Uterus (tissue), 3 donors: ENCODE measurements at regions not wholly inside any gene's neighbourhood (a gene's known extent, or its start where the extent isn't known, plus 50 kb on each side); places are given as distances from the start of the nearest gene placed in this dataset.

Source experiments
- DNase-seq, 2 donors: peaks; one replicate each; pipeline ENCODE4 v3.0.0-alpha.2; 2019 to 2020
- H3K27ac ChIP-seq, 2 donors: fragments of 200-600 bp; sonication (generic); 1 replicate in 1 of 2; 2 replicates in 1 of 2; pipeline ENCODE4 v1.5.1; 2016 to 2018
- H3K27me3 ChIP-seq, 2 donors: fragments of 200-600 bp; sonication (generic); one replicate each; pipeline ENCODE4 v1.5.1; 2018 to 2019; ENCODE audit warnings: control low read depth in 1 of 2
- H3K36me3 ChIP-seq, 2 donors: fragments of 200-600 bp; sonication (generic); one replicate each; pipeline ENCODE4 v1.5.1; 2019; ENCODE audit warnings: control low read depth in 1 of 2
- H3K4me1 ChIP-seq, 2 donors: fragments of 200-600 bp; sonication (generic); one replicate each; pipeline ENCODE4 v1.5.1; 2018 to 2019; ENCODE audit warnings: control low read depth in 1 of 2
- H3K4me3 ChIP-seq, 2 donors: fragments of 200-600 bp; sonication (generic); 1 replicate in 1 of 2; 2 replicates in 1 of 2; pipeline ENCODE4 v1.5.1; 2018 to 2019; ENCODE audit warnings: mild to moderate bottlenecking in 1 of 2
- H3K9me3 ChIP-seq, 2 donors: fragments of 200-600 bp; sonication (generic); one replicate each; pipeline ENCODE4 v1.5.1; 2019; ENCODE audit warnings: control low read depth in 1 of 2
- POLR2A ChIP-seq, 2 donors: fragments of 450-650 bp; IDR thresholded peaks; one replicate each; pipeline ENCODE4 v1.6.1; 2016; ENCODE audit warnings: antibody characterized with exemption in 2 of 2, mild to moderate bottlenecking in 1 of 2, moderate library complexity in 1 of 2
- intact Hi-C: fragments of 100-400 bp; cut with DNase I; formaldehyde crosslinking; loops from one replicate; pipeline ENCODE4 v1.15.1; 2023; ENCODE audit warnings: low total_unique reads
- TF ChIP-seq, protein P1 (sequence below), 4 experiments: fragments of 200-600 bp in 2 of 4; fragments of 450-650 bp in 2 of 4; sonication (generic) in 2 of 4; IDR thresholded peaks; one replicate each; pipeline ENCODE4 v1.5.1; 2016 to 2019; ENCODE audit warnings: antibody characterized with exemption in 4 of 4, mild to moderate bottlenecking in 2 of 4, moderate library complexity in 1 of 4
- donor health status: DM: yes; HTN: yes; CAD: no.

DNA sequence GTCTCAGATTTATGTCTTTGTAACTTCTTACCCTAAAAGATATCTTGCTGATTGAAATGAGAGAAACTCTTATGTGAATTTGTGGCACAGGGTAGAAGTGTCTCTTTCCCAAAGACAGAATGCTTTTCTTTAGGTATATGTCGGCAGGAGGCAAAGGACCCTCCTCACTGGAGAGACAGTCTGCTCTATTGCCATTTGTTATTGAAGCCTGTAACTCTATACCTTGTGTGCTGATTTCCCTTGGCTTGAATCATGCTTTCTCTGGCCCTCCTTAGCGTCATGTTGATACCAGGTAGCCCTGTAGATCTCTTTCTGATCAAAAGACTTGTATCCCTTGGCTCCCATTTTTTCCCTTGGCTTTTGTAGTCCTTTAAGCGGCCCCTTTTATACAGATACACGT, 284.3 kb downstream of the CXXC4 start:
- intact Hi-C loops = no loop called here
- Histone ChIP-seq H3K9me3 (no peaks in the 10 kb centered on the region), H3K4me1 (no peaks in the 10 kb centered on the region), H3K4me3 (no peak overlapping the region), H3K36me3 (no peaks in the 10 kb centered on the region), H3K27me3 (no peaks in the 10 kb centered on the region), H3K27ac (no peak overlapping the region)
- DNase-seq = no peak
- TF ChIP-seq, protein P1, sequence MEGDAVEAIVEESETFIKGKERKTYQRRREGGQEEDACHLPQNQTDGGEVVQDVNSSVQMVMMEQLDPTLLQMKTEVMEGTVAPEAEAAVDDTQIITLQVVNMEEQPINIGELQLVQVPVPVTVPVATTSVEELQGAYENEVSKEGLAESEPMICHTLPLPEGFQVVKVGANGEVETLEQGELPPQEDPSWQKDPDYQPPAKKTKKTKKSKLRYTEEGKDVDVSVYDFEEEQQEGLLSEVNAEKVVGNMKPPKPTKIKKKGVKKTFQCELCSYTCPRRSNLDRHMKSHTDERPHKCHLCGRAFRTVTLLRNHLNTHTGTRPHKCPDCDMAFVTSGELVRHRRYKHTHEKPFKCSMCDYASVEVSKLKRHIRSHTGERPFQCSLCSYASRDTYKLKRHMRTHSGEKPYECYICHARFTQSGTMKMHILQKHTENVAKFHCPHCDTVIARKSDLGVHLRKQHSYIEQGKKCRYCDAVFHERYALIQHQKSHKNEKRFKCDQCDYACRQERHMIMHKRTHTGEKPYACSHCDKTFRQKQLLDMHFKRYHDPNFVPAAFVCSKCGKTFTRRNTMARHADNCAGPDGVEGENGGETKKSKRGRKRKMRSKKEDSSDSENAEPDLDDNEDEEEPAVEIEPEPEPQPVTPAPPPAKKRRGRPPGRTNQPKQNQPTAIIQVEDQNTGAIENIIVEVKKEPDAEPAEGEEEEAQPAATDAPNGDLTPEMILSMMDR (IDR thresholded peaks at IDR 0.05) = no peak
- TF ChIP-seq POLR2A (IDR thresholded peaks at IDR 0.05) = no peak

DNA sequence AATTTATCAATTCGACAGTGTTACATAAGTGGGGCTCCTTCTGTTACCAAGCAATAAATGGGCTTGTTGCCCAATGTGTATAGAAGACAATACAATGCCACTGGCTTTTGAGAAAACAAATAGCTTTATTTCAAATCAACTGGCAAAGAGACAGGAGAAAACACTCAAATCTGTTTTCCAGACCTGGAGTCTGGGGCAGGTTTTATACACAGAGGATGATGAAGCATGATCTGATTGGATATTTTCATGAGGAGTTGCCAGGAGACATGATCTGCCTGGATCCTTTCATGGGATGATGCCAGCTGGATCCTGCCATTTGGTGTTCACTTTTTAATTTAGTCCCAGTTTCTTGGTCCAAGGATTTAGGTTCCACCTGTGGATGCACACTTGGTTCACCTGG, 287.9 kb downstream of the CXXC4 start:
- TF ChIP-seq, protein P1 (IDR thresholded peaks at IDR 0.05) = no peak
- no peak for TF ChIP-seq POLR2A (IDR thresholded peaks at IDR 0.05)
- no peak overlapping the region for H3K27ac ChIP-seq
- no peaks in the 10 kb centered on the region for H3K36me3 ChIP-seq
- intact Hi-C loops = no loop called here
- H3K4me3 ChIP-seq = no peak overlapping the region
- no peaks in the 10 kb centered on the region for H3K9me3 ChIP-seq
- H3K27me3 ChIP-seq = no peaks in the 10 kb centered on the region
- no peak for DNase-seq
- no peaks in the 10 kb centered on the region for H3K4me1 ChIP-seq

DNA sequence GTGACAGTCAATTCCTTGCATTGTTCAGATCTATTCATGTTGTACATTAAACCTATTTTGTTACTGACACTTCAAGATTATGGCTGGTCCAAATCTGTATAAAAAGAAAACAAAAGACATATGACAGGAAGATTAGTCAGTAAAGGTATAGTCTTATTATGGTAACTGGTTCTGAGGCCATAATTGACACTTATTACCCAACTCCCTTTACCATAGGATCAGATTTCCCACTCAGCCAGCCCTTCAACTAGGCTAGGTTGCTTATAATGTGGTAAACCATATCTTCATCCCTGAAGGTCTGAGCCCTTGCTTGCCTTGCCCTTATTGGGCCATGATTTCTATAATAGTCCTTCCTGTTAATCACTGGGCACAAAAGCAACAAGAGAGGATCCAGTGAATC, 289.6 kb downstream of the CXXC4 start:
- Histone ChIP-seq H3K27me3 (no peaks in the 10 kb centered on the region), H3K4me1 (no peaks in the 10 kb centered on the region), H3K27ac (no peak overlapping the region), H3K36me3 (no peaks in the 10 kb centered on the region), H3K4me3 (no peak overlapping the region), H3K9me3 (no peaks in the 10 kb centered on the region)
- TF ChIP-seq POLR2A (IDR thresholded peaks at IDR 0.05) = no peak
- TF ChIP-seq, protein P1 (IDR thresholded peaks at IDR 0.05) = no peak
- intact Hi-C loops = no loop called here
- no peak for DNase-seq

DNA sequence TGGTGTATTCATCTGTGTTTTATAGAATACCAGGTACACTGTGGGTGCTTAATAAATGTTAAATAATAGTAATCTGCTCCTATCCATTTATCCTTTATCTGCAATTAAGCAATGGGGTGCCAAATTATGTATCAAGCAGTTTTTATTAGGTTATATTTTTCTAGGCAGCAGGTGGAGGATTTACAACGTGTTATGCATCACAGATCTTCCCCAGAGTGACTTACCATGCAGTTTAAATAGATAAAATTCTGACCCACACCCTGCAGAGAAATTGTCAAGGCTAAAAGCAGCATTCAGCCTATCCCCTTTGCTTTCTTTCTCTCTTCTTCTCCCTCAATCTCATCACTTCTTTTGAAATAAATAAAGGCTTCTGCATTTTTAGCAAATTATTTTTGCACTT, 306.4 kb downstream of the CXXC4 start:
- intact Hi-C loops = no loop called here

DNA sequence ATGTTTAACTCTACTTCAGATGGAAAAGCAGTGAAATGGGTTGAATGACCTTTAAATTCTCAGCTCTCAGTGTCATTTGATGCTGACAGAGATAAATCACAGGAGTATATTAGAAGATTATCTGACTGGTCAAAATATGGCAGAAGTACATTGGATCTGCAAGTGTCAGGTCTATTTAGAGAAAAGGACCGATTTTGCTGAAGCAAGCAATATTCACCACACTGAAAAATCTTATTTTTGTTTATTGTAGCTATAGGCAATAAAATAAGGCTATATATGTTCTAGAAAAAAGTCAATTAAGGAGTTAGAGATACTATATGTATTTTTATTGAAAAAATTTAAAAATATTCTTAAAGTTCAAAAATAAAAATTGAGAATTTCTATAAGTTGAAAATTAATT, 325.3 kb downstream of the CXXC4 start:
- Histone ChIP-seq H3K4me1 (no peaks in the 10 kb centered on the region), H3K9me3 (no peaks in the 10 kb centered on the region), H3K36me3 (no peaks in the 10 kb centered on the region), H3K27ac (no peak overlapping the region), H3K27me3 (no peaks in the 10 kb centered on the region), H3K4me3 (no peak overlapping the region)
- DNase-seq = no peak
- TF ChIP-seq, protein P1 (IDR thresholded peaks at IDR 0.05) = no peak
- TF ChIP-seq POLR2A (IDR thresholded peaks at IDR 0.05) = no peak
- intact Hi-C loops = no loop called here

More for the DNA sequence above, 306.4 kb downstream of the CXXC4 start:
- H3K27ac ChIP-seq = no peak overlapping the region
- H3K9me3 ChIP-seq = no peaks in the 10 kb centered on the region
- no peak overlapping the region for H3K4me3 ChIP-seq
- no peak for DNase-seq
- no peaks in the 10 kb centered on the region for H3K27me3 ChIP-seq
- H3K36me3 ChIP-seq = no peaks in the 10 kb centered on the region
- no peaks in the 10 kb centered on the region for H3K4me1 ChIP-seq
- TF ChIP-seq, protein P1 (IDR thresholded peaks at IDR 0.05) = no peak
- TF ChIP-seq POLR2A (IDR thresholded peaks at IDR 0.05) = no peak
